Pancreas (tissue), 10 donors: ENCODE measurements at regions not wholly inside any gene's neighbourhood (a gene's known extent, or its start where the extent isn't known, plus 50 kb on each side); places are given as distances from the start of the nearest gene placed in this dataset.
"Not testable (repeated sequence)": the region's sequence is repeated elsewhere in the genome, so short reads cannot be mapped to it uniquely, and the experiment has no call there.

Experiments used
- ATAC-seq, 4 donors: fragments of 200-7000 bp; cut with Tn5 transposase; one replicate each; pipeline versions ENCODE4 v1.8.0 to v1.9.1; 2020; ENCODE audit warnings: mild to moderate bottlenecking in 4 of 4, moderate library complexity in 4 of 4
- DNase-seq, 6 donors: peaks; one replicate each; pipeline ENCODE4 v3.0.0-alpha.2; 2020
- FAIRE-seq: peaks from 2 replicates; lab custom pipeline; 2012; peaks lifted over from hg19 to GRCh38; lab: Jason Lieb, UNC
- H3K27ac ChIP-seq, 4 donors: fragments of 200-600 bp; sonication (generic); 1 replicate in 3 of 4; 2 replicates in 1 of 4; pipeline versions ENCODE4 v1.5.0 to v1.8.0; 2020
- H3K27me3 ChIP-seq, 4 donors: fragments of 200-600 bp; one replicate each; pipeline ENCODE4 v1.8.0; 2021
- H3K36me3 ChIP-seq, 3 donors: fragments of 200-600 bp; sonication (generic) in 1 of 3; one replicate each; pipeline versions ENCODE4 v1.5.0 to v1.8.0; 2020 to 2021
- H3K4me1 ChIP-seq, 3 donors: fragments of 200-600 bp; one replicate each; pipeline ENCODE4 v1.8.0; 2021
- H3K4me3 ChIP-seq, 4 donors: fragments of 200-600 bp; sonication (generic) in 2 of 4; one replicate each; pipeline versions ENCODE4 v1.5.0 to v1.8.0; 2020 to 2021
- H3K9me3 ChIP-seq, 4 donors: fragments of 200-600 bp; one replicate each; pipeline ENCODE4 v1.8.0; 2021
- CTCF ChIP-seq, 4 donors: fragments of 200-600 bp; sonication (generic) in 3 of 4; IDR thresholded peaks; one replicate each; pipeline versions ENCODE4 v1.5.0 to v1.8.0; 2021; ENCODE audit warnings: antibody characterized with exemption in 4 of 4
- WGBS, 2 donors: extraction: QIAGEN DNeasy Blood & Tissue Kit; methylation state at CpG; one replicate each; pipeline ENCODE4 v1.1.7; 2013; 5-methylcytosine and 5-hydroxymethylcytosine counted together
- intact Hi-C, 3 donors: fragments of 100-400 bp; cut with DNase I; formaldehyde crosslinking; loops; one replicate each; pipeline versions ENCODE4 v1.11.1 to v1.14.2; 2022
- donor health status: healthy with polysubstance abuse.
- donor health status: DM: no; HTN: no; CAD: no; lungs with moderate emphysema.
- donor health status: DM: no; HTN: no; CAD: no.
- donor health status: control.
- donor health status: control.
- donor health status: Bipolar disorder and iron deficiency.
- donor health status: DM: yes; HTN: yes; CAD: no.
- donor health status: DM: no; HTN: no; CAD: no.
- donor health status: DM: no; HTN: no; CAD: no.
- donor health status: DM: yes; HTN: yes; CAD: no.

GRCh38 chr7:130852867-130853266 lies 118.9 kb upstream of the KLF14 start:
- no peak overlapping the region for H3K27ac ChIP-seq
- intact Hi-C loops, result no loop called here
- no peaks in the 10 kb centered on the region for H3K4me1 ChIP-seq
- no peaks in the 10 kb centered on the region for H3K27me3 ChIP-seq
- no peak for TF ChIP-seq CTCF (IDR thresholded peaks at IDR 0.05)
- DNase-seq (no peak), ATAC-seq (no peak), FAIRE-seq (no peak)
- no peaks in the 10 kb centered on the region for H3K36me3 ChIP-seq
- no peaks in the 10 kb centered on the region for H3K9me3 ChIP-seq
- H3K4me3 ChIP-seq, result no peak overlapping the region
- 96 to 97% methylated on average over 7 of the region's 7 CpGs for WGBS, 2 donors

GRCh38 chr7:130853503-130854279 lies 119.7 kb upstream of the KLF14 start:
- no peaks in the 10 kb centered on the region for H3K4me1 ChIP-seq
- H3K9me3 ChIP-seq, result no peaks in the 10 kb centered on the region
- no peak overlapping the region for H3K27ac ChIP-seq
- ATAC-seq (no peak), DNase-seq (no peak), FAIRE-seq (no peak)
- TF ChIP-seq CTCF (IDR thresholded peaks at IDR 0.05), result no peak
- 90 to 93% methylated on average over 7 of the region's 7 CpGs for WGBS, 2 donors
- H3K27me3 ChIP-seq, result no peaks in the 10 kb centered on the region
- intact Hi-C loops, result no loop called here
- no peak overlapping the region for H3K4me3 ChIP-seq
- no peaks in the 10 kb centered on the region for H3K36me3 ChIP-seq

- no peak for FAIRE-seq
- TF ChIP-seq CTCF (IDR thresholded peaks at IDR 0.05), result no peak
- WGBS, 2 donors, result 86 to 95% methylated on average over 1 of the region's 1 CpG
These were observed 120.5 kb upstream of the KLF14 start for GRCh38 chr7:130854481-130854880.

GRCh38 chr7:130856866-130857265 lies 122.9 kb upstream of the KLF14 start:
- ATAC-seq (no peak), FAIRE-seq (no peak), DNase-seq (no peak)
- H3K9me3 ChIP-seq, result no peaks in the 10 kb centered on the region
- no peak overlapping the region for H3K27ac ChIP-seq
- no peak overlapping the region for H3K4me3 ChIP-seq
- no peaks in the 10 kb centered on the region for H3K4me1 ChIP-seq
- H3K36me3 ChIP-seq, result no peaks in the 10 kb centered on the region
- TF ChIP-seq CTCF (IDR thresholded peaks at IDR 0.05), result no peak
- intact Hi-C loops, result no loop called here
- H3K27me3 ChIP-seq, result no peaks in the 10 kb centered on the region

More at GRCh38 chr7:130854481-130854880, 120.5 kb upstream of the KLF14 start:
- Histone ChIP-seq H3K27me3 (no peaks in the 10 kb centered on the region), H3K36me3 (no peaks in the 10 kb centered on the region), H3K4me3 (no peak overlapping the region), H3K4me1 (no peaks in the 10 kb centered on the region), H3K27ac (no peak overlapping the region), H3K9me3 (no peaks in the 10 kb centered on the region)
- intact Hi-C loops, result no loop called here
- ATAC-seq (no peak), DNase-seq (no peak)

GRCh38 chr7:130860832-130861231 lies 126.8 kb upstream of the KLF14 start:
- intact Hi-C loops, H3K4me1 ChIP-seq, H3K9me3 ChIP-seq, H3K36me3 ChIP-seq, DNase-seq, H3K27me3 ChIP-seq, FAIRE-seq, ATAC-seq, H3K27ac ChIP-seq, H3K4me3 ChIP-seq: not testable (repeated sequence)
- 94 to 95% methylated on average over 2 of the region's 2 CpGs for WGBS, 2 donors
